ENCODE measurements at regions not wholly inside any gene's neighbourhood (a gene's known extent, or its start where the extent isn't known, plus 50 kb on each side); places are given as distances from the start of the nearest gene placed in this dataset.
"Not testable (repeated sequence)": the region's sequence is repeated elsewhere in the genome, so short reads cannot be mapped to it uniquely, and the experiment has no call there.

DNA sequence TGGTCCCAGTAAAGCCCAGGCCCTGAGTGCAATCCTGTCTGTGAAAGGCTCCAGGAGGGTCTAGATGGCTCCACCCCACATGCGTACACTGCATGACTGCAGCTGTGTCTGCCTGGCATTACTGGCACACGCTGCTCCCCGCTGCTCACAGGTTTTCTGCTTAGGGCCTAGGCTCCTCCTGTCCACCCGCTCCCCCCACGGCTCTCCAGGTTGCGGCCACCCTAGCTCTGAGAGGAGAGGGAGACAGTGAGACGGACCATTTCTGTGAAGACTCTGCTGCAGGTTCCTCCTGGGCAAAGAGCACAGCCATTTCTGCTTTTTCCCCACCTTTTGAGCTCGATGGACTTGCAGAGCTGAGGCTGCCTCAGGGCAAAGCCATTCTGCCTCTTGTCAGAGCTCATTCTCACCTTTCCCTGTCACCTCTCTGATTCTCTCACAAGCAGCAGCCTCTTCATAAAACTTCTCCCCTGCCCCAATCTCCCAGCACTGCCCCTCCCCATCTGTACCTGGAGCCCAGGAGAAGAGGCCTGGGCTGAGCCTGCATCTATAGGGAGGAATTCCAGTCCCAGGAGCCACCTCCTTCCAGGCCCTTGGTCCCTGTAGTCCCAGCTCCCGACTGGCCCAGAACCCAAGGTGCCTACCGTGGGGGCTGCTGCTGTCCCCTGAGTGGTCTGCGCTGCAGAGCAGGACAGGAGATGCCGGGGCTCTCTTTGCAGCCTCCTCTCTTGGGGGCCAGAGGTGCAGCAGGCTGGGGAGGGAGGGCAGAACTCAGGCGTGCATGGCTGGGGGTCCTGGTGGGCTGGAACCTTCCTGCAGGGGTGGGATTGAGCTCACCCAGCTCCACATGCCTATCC is 433.7 kb upstream of the B3GAT1 start:
- DNase-seq (ENCODE audit: low spot score), result no peak

- DNase-seq (ENCODE audit: low spot score), result no peak
Observed at GRCh38 chr11:134844838-134845237, 432.8 kb upstream of the B3GAT1 start.

DNA sequence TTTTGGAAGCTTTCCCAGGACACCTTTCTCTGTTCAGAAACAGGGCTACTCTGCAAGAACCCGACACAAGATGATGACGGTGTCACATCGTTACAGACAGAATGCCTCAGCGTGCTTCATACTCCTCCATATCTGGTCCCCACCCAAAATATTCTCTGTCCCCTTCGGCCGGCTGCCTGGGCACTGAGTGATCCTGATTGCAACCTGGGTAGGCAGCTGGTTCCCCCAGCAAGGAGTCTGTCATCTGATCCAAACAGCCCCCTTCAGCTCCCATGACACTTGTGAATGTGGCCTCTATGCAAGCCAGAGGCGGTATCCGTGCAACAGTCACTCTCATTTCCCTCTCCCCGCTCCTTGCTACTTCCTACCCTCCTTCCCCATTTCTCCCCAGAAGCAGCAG is 431.7 kb upstream of the B3GAT1 start:
- no peak for DNase-seq (ENCODE audit: low spot score)

GRCh38 chr11:134843020-134843419 is 431.0 kb upstream of the B3GAT1 start:
- DNase-seq (ENCODE audit: low spot score), result no peak

- no peak for DNase-seq (ENCODE audit: low spot score)
Observed at GRCh38 chr11:134841972-134842371, 429.9 kb upstream of the B3GAT1 start.

DNA sequence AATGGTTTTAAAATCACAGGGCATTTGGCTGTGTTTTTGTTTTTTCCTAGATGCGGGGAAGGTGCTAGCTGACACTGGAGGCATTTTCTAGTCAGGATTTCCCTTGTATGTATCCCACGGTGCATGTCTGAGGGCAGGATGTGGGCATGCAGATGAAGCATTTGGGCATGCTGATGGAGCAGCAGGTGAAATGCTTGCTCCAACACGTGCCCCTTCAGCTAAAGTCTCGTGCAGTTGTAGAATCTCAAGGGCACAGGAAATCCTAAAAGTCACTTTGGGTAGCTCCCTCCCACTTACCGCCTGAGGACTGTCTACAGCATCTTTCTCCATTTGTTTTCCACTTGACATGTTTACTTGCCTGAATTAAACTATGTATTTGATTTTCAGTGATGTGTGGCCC is 429.4 kb upstream of the B3GAT1 start:
- DNase-seq (ENCODE audit: low spot score), result no peak

- no peak for DNase-seq (ENCODE audit: low spot score)
Observed at GRCh38 chr11:134840945-134841344, 428.9 kb upstream of the B3GAT1 start.

- DNase-seq (ENCODE audit: low spot score), result not testable (repeated sequence)
Observed at GRCh38 chr11:134840165-134840564, 428.1 kb upstream of the B3GAT1 start.

GRCh38 chr11:134838708-134839107 is 426.7 kb upstream of the B3GAT1 start:
- DNase-seq (ENCODE audit: low spot score), result no peak

GRCh38 chr11:134837887-134838232 is 425.8 kb upstream of the B3GAT1 start:
- DNase-seq (ENCODE audit: low spot score), result no peak

- no peak for DNase-seq (ENCODE audit: low spot score)
Observed at GRCh38 chr11:134837166-134837886, 425.3 kb upstream of the B3GAT1 start.

DNA sequence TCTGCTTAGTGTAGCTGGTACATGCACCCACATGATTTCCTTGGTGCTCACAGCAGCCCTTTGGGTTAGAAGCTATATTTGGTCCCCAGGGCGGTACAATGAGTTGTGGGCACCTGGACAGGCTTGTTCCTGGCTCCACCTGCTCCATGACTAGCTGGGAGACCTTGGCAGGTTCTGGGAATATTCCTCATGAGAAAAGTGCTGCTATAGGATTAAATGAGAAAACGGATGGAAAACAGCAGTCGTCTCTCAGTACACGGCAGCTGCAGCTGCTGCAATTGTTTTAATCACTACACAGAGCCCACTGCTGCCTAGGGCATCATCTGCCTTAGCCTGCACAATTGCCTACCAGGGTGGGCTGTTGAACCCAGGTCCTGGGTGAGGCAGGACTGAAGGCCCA is 424.5 kb upstream of the B3GAT1 start:
- no peak for DNase-seq (ENCODE audit: low spot score)

DNA sequence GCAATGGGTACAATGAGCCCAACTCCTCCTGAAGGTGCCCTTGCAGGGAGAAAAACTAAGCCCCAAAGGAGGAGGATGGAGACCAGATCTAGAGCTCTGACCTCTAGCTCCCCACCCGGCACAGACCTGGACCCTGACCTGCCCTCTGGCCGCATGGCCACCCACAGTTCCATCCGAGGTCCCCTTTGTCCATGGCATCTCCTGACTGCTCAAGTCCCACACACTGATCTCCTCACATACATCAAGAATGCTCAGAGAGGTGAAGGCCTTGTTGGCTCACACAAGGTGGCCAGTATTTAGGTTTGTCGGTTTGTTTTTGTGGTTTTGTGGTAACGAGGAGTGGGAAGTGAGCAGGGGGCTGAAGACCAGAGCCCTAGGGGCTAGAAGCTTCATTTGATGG is 423.5 kb upstream of the B3GAT1 start:
- no peak for DNase-seq (ENCODE audit: low spot score)

DNA sequence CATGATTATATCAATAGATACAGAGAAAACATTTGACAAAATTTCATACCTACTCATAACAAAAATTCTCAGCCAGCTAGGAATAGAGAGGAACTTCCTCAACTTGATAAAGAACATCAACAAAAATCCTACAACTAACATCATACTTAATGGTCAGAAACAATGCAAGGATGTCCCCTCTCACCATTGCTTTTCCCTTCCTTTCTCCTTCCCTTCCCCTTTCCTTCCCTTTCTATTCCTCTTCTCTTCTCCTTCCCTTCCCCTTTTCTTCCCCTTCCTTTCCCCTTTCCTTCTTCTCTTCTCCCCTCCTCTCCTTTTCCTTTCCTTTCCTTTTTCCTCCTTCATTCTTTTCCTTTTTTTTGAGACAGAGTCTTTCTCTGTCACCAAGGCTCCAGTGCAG is 418.3 kb upstream of the B3GAT1 start:
- no peak for DNase-seq (ENCODE audit: low spot score)

GRCh38 chr11:134823970-134824369 is 411.9 kb upstream of the B3GAT1 start:
- no peak for DNase-seq (ENCODE audit: low spot score)

DNA sequence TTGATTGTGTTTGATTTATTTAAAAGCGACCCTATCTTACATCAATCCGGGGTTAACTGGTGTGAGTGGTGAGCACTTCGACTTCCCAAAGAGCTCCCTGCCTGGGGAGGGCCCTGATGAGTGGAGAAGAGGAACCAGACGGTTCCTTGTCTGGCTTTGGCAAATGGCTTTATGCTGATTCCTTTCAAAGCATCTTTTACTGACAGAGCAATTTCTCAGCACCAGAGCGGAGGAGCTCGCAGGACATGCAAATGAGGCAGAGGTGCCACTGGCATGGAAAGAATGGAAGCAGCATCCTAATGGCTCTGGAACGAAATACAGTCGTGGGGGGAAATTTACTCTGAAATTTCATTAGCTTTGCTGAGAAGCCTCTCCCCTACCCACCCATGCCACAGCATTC is 410.9 kb upstream of the B3GAT1 start:
- DNase-seq (ENCODE audit: low spot score), result no peak

DNA sequence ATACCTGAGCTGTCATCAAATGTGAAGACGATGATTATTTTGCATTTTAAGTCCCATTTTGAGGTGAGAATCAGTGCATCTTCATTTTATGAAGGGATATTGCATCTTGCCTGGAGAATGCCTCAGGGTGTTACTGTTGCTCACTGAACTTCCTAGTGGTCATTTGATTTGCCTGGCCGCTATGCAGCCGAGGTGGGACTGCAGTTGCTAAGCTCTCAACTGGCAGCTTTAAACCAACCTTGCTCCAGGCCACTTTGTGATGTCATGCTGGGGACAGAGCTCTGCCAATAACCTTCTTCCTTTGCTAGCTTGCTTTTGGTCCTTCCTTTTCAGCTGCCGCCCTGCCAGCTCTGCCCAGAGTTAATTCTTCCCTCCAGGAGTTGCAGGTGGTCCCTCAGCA is 409.4 kb upstream of the B3GAT1 start:
- DNase-seq (ENCODE audit: low spot score), result no peak

DNA sequence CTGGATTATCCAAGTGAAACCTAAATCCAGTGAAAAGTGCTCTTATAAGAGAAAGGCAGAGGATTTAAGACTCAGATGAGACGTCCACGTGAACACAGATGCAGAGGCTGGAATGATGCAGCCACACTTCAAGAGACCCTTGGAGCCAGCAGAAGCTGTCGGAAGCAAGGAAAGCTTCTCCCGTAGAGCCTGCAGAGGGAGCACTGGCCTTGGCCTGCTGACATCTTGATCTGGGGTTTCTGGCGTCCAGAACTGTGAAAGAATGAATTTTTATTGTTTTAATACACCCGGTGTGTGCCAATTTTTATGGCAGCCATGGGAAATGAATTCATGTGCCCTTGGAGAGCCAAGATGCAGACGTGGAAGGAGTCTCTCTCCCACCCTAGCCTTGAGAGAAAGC is 407.0 kb upstream of the B3GAT1 start:
- DNase-seq (ENCODE audit: low spot score), result no peak

DNA sequence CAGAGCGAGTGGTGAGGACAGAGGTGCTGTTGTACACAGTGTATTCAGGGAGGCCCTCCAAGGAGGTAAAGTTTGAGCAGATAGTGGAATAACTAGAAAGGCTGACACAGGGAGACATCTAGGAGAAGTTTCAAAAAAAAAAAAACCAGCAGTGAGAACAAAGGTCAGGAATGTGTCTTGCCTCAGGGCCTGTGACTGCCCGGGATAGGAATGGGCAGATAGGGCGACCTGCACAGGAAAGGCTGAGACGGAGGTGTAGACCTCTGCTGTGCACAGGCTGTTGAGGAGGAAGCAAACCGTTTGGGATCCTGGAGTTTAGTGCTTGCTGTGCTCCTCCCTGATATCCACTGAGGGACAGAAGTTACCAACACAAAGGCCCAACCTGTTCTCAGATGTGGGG is 406.5 kb upstream of the B3GAT1 start:
- no peak for DNase-seq (ENCODE audit: low spot score)

DNA sequence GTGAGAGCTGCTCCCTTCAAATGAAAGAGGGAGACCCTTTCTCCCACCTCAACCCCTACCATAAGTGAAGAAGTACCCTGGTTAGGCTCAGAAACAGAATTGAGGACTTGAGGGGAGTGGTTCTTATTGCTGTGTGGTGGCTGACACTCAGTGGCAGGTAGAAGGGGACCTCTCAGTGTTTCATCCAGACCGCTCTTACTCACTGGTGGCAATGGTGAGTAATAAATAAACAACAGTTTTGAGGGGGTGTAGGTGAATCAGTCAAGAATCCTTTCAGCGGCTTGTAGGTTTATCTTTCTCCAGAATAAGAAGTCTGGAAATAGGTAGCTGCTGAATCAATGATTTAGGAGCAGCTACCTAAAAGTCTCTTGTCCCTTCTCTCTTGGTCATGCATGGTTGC is 403.4 kb upstream of the B3GAT1 start:
- DNase-seq (ENCODE audit: low spot score), result no peak

DNA sequence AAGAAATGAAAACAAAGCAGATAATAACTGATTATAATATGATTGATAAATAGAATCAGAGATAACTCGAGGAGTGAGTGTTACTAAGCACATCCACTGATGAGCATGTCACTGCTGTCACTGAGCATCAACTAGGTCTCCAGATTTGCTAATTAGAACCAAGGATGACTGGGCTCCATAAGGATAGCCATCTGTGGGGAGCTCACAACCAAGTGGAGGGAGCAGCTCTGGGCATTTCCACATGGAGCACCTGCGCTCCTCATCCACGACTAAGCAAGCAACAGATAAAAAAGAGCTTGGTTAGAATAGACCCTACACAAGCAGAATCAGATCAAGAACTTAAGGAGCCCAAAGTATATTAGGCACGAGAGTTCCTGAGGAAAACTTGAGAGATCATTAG is 396.0 kb upstream of the B3GAT1 start:
- no peak for DNase-seq (ENCODE audit: low spot score)

- DNase-seq (ENCODE audit: low spot score), result no peak
Observed at GRCh38 chr11:134802598-134802997, 390.6 kb upstream of the B3GAT1 start.

DNA sequence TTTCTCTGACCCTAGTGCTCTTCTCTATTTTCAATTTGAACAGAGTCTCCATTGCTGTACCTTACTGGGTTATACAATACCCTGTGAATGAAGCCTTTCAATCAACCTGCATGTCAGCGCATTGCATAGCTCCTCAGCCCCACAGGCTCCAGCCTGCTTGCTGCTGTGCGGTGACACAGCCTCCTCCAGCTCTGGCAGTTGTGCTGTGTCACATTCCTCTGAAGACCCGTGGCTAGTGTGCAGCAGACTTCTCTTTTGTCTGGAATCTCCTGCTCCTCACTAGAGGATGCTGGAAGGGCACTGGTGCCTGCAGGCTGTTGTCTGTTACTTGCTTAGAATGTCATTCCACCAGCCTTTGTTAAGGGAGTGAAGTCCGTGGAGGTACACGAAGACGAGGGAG is 390.1 kb upstream of the B3GAT1 start:
- DNase-seq (ENCODE audit: low spot score), result no peak

GRCh38 chr11:134801570-134801969 is 389.5 kb upstream of the B3GAT1 start:
- DNase-seq (ENCODE audit: low spot score), result no peak
